Astrocyte (in vitro differentiated cells and primary cell): ENCODE measurements at regions not wholly inside any gene's neighbourhood (a gene's known extent, or its start where the extent isn't known, plus 50 kb on each side); places are given as distances from the start of the nearest gene placed in this dataset.

ENCODE experiments used
- DNase-seq: peaks from one replicate; pipeline ENCODE4 v3.0.0-alpha.2; 2010; ENCODE audit warnings: low read depth
- FAIRE-seq: peaks from 2 replicates; lab custom pipeline; 2011; peaks lifted over from hg19 to GRCh38; lab: Jason Lieb, UNC
- H2AFZ ChIP-seq: 2 replicates; pipeline ENCODE4 v1.6.0; 2012; ENCODE audit warnings: low read depth, low read length, inconsistent platforms
- H3K27ac ChIP-seq: 2 replicates; pipeline ENCODE4 v1.5.1; 2011; ENCODE audit warnings: low read depth, low read length, inconsistent platforms
- H3K27me3 ChIP-seq: 2 replicates; pipeline ENCODE4 v1.6.0; 2011; ENCODE audit warnings: low read length, inconsistent platforms; ENCODE audit not compliant: insufficient read depth
- H3K36me3 ChIP-seq: 2 replicates; pipeline ENCODE4 v1.5.1; 2011; ENCODE audit warnings: low read length, inconsistent platforms; ENCODE audit not compliant: insufficient read depth
- H3K4me1 ChIP-seq: 2 replicates; pipeline ENCODE4 v1.5.1; 2011; ENCODE audit warnings: low read length, inconsistent platforms; ENCODE audit not compliant: insufficient read depth
- H3K4me2 ChIP-seq: 2 replicates; pipeline ENCODE4 v1.6.0; 2012; ENCODE audit warnings: low read length, inconsistent platforms
- H3K4me3 ChIP-seq: 2 replicates; pipeline ENCODE4 v1.5.1; 2011; ENCODE audit warnings: low read depth, mild to moderate bottlenecking, low read length, inconsistent platforms; ENCODE audit not compliant: insufficient read depth
- H3K79me2 ChIP-seq: 2 replicates; pipeline ENCODE4 v1.6.0; 2012; ENCODE audit warnings: mild to moderate bottlenecking, low read length, inconsistent platforms; ENCODE audit not compliant: insufficient read depth
- H3K9ac ChIP-seq: 2 replicates; pipeline ENCODE4 v1.6.0; 2012; ENCODE audit warnings: mild to moderate bottlenecking, low read length, inconsistent platforms
- H3K9me3 ChIP-seq: 2 replicates; pipeline ENCODE4 v1.5.1; 2012; ENCODE audit warnings: low read depth, mild to moderate bottlenecking, low read length, inconsistent platforms; ENCODE audit not compliant: insufficient read depth
- H4K20me1 ChIP-seq: 2 replicates; pipeline ENCODE4 v1.6.0; 2012; ENCODE audit warnings: low read length, inconsistent platforms; ENCODE audit not compliant: insufficient read depth
- H3K27ac Mint-ChIP-seq: one replicate; pipeline ENCODE4 v1.8.0; 2021; ENCODE audit warnings: mild to moderate bottlenecking, mixed read lengths; ENCODE audit not compliant: unreplicated experiment
- H3K27me3 Mint-ChIP-seq: one replicate; pipeline ENCODE4 v1.8.0; 2021; ENCODE audit warnings: low read depth, mixed read lengths; ENCODE audit not compliant: unreplicated experiment
- H3K36me3 Mint-ChIP-seq: one replicate; pipeline ENCODE4 v1.8.0; 2021; ENCODE audit warnings: low read depth, mixed read lengths; ENCODE audit not compliant: unreplicated experiment
- H3K4me1 Mint-ChIP-seq: one replicate; pipeline ENCODE4 v1.8.0; 2021; ENCODE audit warnings: low read depth, mixed read lengths; ENCODE audit not compliant: unreplicated experiment
- H3K4me3 Mint-ChIP-seq: one replicate; pipeline ENCODE4 v1.8.0; 2021; ENCODE audit warnings: mild to moderate bottlenecking, moderate library complexity, mixed read lengths; ENCODE audit not compliant: unreplicated experiment
- H3K9me3 Mint-ChIP-seq: one replicate; pipeline ENCODE4 v1.8.0; 2021; ENCODE audit warnings: mild to moderate bottlenecking, mixed read lengths; ENCODE audit not compliant: unreplicated experiment
- EZH2 ChIP-seq: IDR thresholded peaks from 2 replicates; pipeline ENCODE4 v1.6.1; 2012; ENCODE audit warnings: mild to moderate bottlenecking, low read length, inconsistent platforms; ENCODE audit not compliant: insufficient read depth
- TF ChIP-seq, protein P1 (sequence below): IDR thresholded peaks from 2 replicates; pipeline ENCODE4 v1.5.1; 2011; ENCODE audit warnings: low read depth, mild to moderate bottlenecking, inconsistent platforms, low read length, moderate library complexity; ENCODE audit not compliant: insufficient read depth

DNA sequence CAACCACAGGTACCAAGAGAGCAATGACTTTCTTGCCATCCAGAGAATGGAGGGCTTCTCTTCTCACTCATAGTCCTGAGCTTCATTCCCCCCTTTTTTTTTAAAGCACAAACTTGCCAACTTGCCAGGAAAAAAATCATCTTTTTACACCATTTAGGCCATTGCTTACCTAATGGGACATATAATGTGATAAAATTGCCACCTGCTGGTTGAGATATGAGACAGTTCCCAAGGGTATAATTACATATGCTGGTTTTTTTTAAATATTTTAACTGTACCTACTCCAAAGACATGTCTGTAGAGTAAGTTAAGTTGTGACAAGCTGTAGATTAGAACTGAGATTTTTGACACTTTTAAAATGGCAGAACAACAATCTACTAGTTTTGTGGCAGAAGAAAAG, 519.1 kb upstream of the SEL1L start:
- DNase-seq (no peak), FAIRE-seq (no peak)
- H3K4me2 ChIP-seq, result no peak overlapping the region
- no peaks in the 10 kb centered on the region for H3K27me3 ChIP-seq
- H3K4me3 ChIP-seq, result no peak overlapping the region
- no peaks in the 10 kb centered on the region for H4K20me1 ChIP-seq
- Mint-ChIP-seq H3K27ac (no peak overlapping the region), H3K36me3 (no peaks in the 10 kb centered on the region), H3K27me3 (no peaks in the 10 kb centered on the region), H3K4me1 (no peaks in the 10 kb centered on the region), H3K9me3 (peaks cover 7% of the 10 kb centered on the region), H3K4me3 (no peak overlapping the region)
- no peaks in the 10 kb centered on the region for H3K4me1 ChIP-seq
- no peak overlapping the region for H3K27ac ChIP-seq
- no peaks in the 10 kb centered on the region for H3K9me3 ChIP-seq
- H2AFZ ChIP-seq, result no peak overlapping the region
- H3K79me2 ChIP-seq, result no peaks in the 10 kb centered on the region
- no peak overlapping the region for H3K9ac ChIP-seq
- no peak for TF ChIP-seq EZH2
- TF ChIP-seq, protein P1, sequence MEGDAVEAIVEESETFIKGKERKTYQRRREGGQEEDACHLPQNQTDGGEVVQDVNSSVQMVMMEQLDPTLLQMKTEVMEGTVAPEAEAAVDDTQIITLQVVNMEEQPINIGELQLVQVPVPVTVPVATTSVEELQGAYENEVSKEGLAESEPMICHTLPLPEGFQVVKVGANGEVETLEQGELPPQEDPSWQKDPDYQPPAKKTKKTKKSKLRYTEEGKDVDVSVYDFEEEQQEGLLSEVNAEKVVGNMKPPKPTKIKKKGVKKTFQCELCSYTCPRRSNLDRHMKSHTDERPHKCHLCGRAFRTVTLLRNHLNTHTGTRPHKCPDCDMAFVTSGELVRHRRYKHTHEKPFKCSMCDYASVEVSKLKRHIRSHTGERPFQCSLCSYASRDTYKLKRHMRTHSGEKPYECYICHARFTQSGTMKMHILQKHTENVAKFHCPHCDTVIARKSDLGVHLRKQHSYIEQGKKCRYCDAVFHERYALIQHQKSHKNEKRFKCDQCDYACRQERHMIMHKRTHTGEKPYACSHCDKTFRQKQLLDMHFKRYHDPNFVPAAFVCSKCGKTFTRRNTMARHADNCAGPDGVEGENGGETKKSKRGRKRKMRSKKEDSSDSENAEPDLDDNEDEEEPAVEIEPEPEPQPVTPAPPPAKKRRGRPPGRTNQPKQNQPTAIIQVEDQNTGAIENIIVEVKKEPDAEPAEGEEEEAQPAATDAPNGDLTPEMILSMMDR, result no peak
- no peaks in the 10 kb centered on the region for H3K36me3 ChIP-seq

DNA sequence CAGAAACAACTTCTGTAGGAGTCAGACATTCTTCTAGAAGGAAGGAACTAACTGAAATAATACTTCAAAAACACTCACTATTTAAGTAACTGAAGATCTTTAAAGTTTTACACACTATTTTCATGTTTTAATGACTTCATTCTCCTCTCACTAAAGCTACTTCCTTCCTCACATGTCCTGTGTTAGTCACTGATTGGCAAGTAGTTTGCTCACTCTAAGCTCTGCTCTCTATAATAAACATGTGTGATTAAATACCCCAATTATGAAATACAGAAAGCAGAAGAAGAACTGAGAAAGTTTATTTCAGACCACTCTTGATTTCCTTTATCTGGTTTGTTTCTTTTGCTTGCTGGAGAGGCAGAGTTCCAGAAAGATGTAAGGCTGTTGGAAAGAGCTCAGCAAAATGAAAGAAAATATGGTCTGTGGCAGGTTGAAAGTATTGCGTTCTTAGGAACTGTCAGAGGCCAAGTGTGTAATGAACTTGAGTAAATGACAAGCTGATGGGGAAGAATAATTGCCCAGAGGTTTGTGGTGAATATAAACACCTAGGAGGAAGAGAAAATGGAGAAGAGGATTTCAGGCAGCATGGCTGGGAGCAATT, 522.0 kb upstream of the SEL1L start:
- TF ChIP-seq, protein P1, result no peak
- TF ChIP-seq EZH2, result no peak
- FAIRE-seq, result no peak

DNA sequence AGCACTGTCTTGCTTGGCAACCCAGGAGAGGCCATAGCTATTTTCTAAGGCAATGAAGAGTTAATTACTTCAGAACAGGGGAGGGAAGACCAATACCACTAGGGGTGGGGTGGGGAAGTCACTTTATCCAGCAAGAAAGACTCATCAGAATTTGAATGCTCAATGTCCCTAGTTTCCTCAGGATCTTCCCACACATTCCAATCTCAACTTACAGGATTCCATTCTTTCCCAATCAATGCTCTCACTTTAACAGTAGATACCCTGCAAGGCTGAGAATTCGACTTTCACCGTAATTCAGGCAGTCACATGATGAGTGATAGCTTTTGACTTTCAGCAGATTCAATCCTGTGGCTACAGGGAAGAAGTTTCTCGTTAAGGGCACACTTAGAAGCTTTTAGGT, 526.6 kb upstream of the SEL1L start:
- Histone ChIP-seq H3K4me1 (no peaks in the 10 kb centered on the region), H3K79me2 (no peaks in the 10 kb centered on the region), H3K9ac (no peak overlapping the region), H4K20me1 (no peaks in the 10 kb centered on the region), H2AFZ (no peak overlapping the region), H3K4me3 (no peak overlapping the region), H3K4me2 (no peak overlapping the region), H3K9me3 (no peaks in the 10 kb centered on the region), H3K36me3 (no peaks in the 10 kb centered on the region), H3K27me3 (no peaks in the 10 kb centered on the region), H3K27ac (no peak overlapping the region)
- H3K36me3 Mint-ChIP-seq, result no peaks in the 10 kb centered on the region
- TF ChIP-seq, protein P1, result no peak
- TF ChIP-seq EZH2, result no peak
- no peak overlapping the region for H3K27ac Mint-ChIP-seq
- no peak overlapping the region for H3K4me3 Mint-ChIP-seq
- FAIRE-seq, result no peak
- DNase-seq, result no peak
- H3K27me3 Mint-ChIP-seq, result no peaks in the 10 kb centered on the region
- H3K4me1 Mint-ChIP-seq, result no peaks in the 10 kb centered on the region
- peaks cover 23% of the 10 kb centered on the region for H3K9me3 Mint-ChIP-seq

More for the DNA sequence above, 522.0 kb upstream of the SEL1L start:
- Histone ChIP-seq H3K4me3 (no peak overlapping the region), H3K27me3 (no peaks in the 10 kb centered on the region), H2AFZ (no peak overlapping the region), H3K79me2 (no peaks in the 10 kb centered on the region), H3K9me3 (no peaks in the 10 kb centered on the region), H3K27ac (no peak overlapping the region), H4K20me1 (no peaks in the 10 kb centered on the region), H3K36me3 (no peaks in the 10 kb centered on the region), H3K4me1 (no peaks in the 10 kb centered on the region), H3K4me2 (no peak overlapping the region), H3K9ac (no peak overlapping the region)
- H3K27ac Mint-ChIP-seq, result no peak overlapping the region
- H3K27me3 Mint-ChIP-seq, result no peaks in the 10 kb centered on the region
- H3K9me3 Mint-ChIP-seq, result peaks cover 3% of the 10 kb centered on the region
- H3K36me3 Mint-ChIP-seq, result no peaks in the 10 kb centered on the region
- no peak for DNase-seq
- no peaks in the 10 kb centered on the region for H3K4me1 Mint-ChIP-seq
- no peak overlapping the region for H3K4me3 Mint-ChIP-seq
